ENCODE measurements at regions not wholly inside any gene's neighbourhood (a gene's known extent, or its start where the extent isn't known, plus 50 kb on each side); places are given as distances from the start of the nearest gene placed in this dataset.

- TF ChIP-seq, protein P1, sequence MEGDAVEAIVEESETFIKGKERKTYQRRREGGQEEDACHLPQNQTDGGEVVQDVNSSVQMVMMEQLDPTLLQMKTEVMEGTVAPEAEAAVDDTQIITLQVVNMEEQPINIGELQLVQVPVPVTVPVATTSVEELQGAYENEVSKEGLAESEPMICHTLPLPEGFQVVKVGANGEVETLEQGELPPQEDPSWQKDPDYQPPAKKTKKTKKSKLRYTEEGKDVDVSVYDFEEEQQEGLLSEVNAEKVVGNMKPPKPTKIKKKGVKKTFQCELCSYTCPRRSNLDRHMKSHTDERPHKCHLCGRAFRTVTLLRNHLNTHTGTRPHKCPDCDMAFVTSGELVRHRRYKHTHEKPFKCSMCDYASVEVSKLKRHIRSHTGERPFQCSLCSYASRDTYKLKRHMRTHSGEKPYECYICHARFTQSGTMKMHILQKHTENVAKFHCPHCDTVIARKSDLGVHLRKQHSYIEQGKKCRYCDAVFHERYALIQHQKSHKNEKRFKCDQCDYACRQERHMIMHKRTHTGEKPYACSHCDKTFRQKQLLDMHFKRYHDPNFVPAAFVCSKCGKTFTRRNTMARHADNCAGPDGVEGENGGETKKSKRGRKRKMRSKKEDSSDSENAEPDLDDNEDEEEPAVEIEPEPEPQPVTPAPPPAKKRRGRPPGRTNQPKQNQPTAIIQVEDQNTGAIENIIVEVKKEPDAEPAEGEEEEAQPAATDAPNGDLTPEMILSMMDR (IDR thresholded peaks at IDR 0.05; ENCODE audit: insufficient read depth, low read depth, low read length): no peak
- TF ChIP-seq EZH2 (IDR thresholded peaks at IDR 0.05; ENCODE audit: insufficient read depth, low read length): no peak
Measured at GRCh38 chr2:16760426-16760825, 94.8 kb upstream of the CYRIA start.
